ENCODE measurements at regions not wholly inside any gene's neighbourhood (a gene's known extent, or its start where the extent isn't known, plus 50 kb on each side); places are given as distances from the start of the nearest gene placed in this dataset.

- DNase-seq = no peak
Observed at GRCh38 chr3:168398371-168399025, 302.8 kb upstream of the GOLIM4 start.

GRCh38 chr3:168396861-168397260 is 301.1 kb upstream of the GOLIM4 start:
- no peak for DNase-seq
- in situ Hi-C loops (cut with MboI; ENCODE audit: low pct_unique_long_range_greater_than_20kb, low sequenced_read_pairs) = no loop called here

More at GRCh38 chr3:168398371-168399025, 302.8 kb upstream of the GOLIM4 start:
- in situ Hi-C loops (cut with MboI; ENCODE audit: low pct_unique_long_range_greater_than_20kb, low sequenced_read_pairs) = no loop called here

GRCh38 chr3:168395551-168395950 is 299.8 kb upstream of the GOLIM4 start:
- in situ Hi-C loops (cut with MboI; ENCODE audit: low pct_unique_long_range_greater_than_20kb, low sequenced_read_pairs) = no loop called here
- no peak for DNase-seq

DNA sequence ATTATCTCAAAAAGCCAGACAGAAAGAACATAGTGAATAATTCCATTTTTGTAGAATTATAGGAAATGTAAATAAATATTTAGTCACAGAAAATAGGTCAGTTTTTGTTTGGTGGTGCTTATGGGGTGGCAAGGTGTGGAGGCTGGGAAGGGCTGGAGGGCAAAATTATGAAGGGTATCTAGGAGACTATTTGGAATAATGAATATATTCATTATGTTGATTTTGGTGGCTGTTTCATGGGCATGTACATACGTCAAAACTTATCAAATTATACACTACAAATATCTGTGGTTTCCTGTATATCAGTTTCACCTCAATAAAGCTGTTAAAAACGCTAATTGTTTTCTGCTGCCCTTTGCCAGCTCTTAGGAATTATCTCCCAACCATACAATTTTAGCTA is 298.7 kb upstream of the GOLIM4 start:
- DNase-seq = no peak
- in situ Hi-C loops (cut with MboI; ENCODE audit: low pct_unique_long_range_greater_than_20kb, low sequenced_read_pairs) = no loop called here

DNA sequence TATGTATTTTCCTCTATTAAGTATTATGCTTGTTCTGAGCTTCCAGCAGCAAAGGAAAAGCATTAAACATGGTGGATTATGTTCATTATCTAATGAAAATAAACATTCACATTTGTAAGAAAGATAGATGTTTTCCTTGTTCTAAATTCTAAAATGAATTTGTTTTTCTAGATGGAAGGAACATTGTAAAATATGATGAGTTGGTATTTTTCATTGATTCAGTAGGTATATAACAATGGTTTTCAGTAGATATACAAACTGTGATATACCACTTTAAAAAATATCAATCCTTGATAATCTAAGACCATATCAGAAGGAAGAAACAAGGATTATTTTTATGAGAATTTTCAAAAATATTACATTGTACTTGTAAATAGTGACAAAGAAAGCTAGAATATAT is 290.6 kb upstream of the GOLIM4 start:
- no peak for DNase-seq
- in situ Hi-C loops (cut with MboI; ENCODE audit: low pct_unique_long_range_greater_than_20kb, low sequenced_read_pairs) = no loop called here

GRCh38 chr3:168384990-168385389 is 289.3 kb upstream of the GOLIM4 start:
- no peak for DNase-seq
- in situ Hi-C loops (cut with MboI; ENCODE audit: low pct_unique_long_range_greater_than_20kb, low sequenced_read_pairs) = no loop called here

- DNase-seq = no peak
- in situ Hi-C loops (cut with MboI; ENCODE audit: low pct_unique_long_range_greater_than_20kb, low sequenced_read_pairs) = no loop called here
Observed at GRCh38 chr3:168383573-168383972, 287.8 kb upstream of the GOLIM4 start.

GRCh38 chr3:168371846-168372245 is 276.1 kb upstream of the GOLIM4 start:
- DNase-seq = no peak
- in situ Hi-C loops (cut with MboI; ENCODE audit: low pct_unique_long_range_greater_than_20kb, low sequenced_read_pairs) = no loop called here

DNA sequence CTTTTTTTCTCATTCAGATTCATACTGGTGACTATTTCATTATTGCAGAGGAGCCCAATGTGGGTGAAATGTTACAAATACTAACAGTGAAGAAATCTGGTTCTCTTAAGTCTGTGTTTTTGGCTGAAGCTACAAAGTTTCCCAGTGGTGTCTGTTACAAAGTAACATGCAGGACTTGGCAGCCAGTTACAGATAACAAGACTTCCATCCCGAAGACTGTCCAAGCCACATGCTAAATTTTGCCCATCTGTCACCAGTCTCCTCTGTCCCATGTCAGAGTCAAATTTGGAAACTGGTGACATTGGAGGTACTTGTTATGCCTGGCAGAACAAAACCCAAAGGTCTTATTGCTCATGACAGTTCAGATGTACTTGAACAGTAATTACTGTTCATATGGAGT is 269.2 kb upstream of the GOLIM4 start:
- DNase-seq = no peak
- in situ Hi-C loops (cut with MboI; ENCODE audit: low pct_unique_long_range_greater_than_20kb, low sequenced_read_pairs) = no loop called here

DNA sequence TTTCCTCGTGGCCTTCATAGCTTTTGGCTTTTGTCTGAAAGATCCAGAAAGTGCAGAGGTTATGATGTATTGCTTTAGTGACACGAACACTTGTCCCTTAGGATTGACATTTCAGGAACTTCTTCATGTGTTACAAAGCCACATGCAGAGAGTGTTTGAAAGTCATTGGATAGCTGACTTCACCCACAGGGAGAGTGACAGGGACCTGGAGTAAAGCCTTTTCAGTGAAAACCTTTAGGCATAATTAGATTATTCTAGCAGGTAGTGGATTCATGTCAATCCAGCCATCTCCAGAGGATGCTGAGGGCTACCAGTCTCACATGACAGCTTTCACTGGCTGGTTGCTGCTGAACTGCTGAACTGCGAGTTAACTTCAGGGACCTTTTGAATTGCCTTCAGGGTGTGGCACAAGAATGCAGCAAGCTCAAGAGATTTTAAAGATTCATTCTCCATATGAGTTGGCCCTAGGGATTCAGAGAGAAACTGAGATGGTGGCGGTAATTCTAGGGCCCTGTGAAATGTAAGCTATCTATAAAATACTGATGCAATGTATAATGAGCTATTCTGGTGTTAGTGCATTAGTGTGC is 267.0 kb upstream of the GOLIM4 start:
- DNase-seq = no peak
- in situ Hi-C loops (cut with MboI; ENCODE audit: low pct_unique_long_range_greater_than_20kb, low sequenced_read_pairs) = no loop called here

DNA sequence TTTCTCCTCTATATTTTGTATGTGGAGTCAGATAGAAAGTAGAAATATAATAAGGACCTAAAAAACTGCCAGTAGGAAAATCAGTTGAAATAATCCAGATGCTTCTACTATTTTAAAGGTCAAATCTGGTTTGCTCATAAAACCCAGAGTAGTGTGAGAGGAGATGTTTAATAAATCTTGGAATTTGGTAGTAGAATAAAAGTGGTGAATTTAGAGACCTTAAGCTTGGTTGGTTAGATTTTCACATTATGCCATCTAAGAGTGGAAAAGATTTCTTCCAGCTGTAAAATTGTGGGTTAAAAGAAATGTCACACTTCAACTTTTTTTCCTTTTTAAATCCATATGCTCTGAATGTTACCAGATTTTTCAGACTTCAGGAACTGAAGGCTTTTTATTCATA is 266.4 kb upstream of the GOLIM4 start:
- in situ Hi-C loops (cut with MboI; ENCODE audit: low pct_unique_long_range_greater_than_20kb, low sequenced_read_pairs) = no loop called here
- DNase-seq = no peak

DNA sequence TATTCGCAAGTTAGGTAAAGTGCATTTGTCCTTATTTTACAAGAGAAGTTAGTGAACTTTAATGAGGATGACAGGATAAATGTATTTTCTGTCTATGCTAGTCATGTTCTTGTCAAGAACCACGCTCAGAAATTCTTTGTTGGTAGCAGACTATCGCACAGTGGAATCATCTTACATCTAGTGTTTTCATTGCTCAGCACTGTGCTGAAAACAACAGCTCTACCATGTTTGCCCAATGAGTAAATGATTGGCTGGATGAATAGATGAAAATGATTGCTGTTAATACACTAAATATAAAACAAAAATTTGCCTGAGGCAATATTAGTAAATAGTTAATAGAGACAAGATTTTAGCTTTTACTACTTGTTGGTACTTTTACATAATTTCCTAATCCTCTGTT is 265.3 kb upstream of the GOLIM4 start:
- no peak for DNase-seq
- in situ Hi-C loops (cut with MboI; ENCODE audit: low pct_unique_long_range_greater_than_20kb, low sequenced_read_pairs) = no loop called here

DNA sequence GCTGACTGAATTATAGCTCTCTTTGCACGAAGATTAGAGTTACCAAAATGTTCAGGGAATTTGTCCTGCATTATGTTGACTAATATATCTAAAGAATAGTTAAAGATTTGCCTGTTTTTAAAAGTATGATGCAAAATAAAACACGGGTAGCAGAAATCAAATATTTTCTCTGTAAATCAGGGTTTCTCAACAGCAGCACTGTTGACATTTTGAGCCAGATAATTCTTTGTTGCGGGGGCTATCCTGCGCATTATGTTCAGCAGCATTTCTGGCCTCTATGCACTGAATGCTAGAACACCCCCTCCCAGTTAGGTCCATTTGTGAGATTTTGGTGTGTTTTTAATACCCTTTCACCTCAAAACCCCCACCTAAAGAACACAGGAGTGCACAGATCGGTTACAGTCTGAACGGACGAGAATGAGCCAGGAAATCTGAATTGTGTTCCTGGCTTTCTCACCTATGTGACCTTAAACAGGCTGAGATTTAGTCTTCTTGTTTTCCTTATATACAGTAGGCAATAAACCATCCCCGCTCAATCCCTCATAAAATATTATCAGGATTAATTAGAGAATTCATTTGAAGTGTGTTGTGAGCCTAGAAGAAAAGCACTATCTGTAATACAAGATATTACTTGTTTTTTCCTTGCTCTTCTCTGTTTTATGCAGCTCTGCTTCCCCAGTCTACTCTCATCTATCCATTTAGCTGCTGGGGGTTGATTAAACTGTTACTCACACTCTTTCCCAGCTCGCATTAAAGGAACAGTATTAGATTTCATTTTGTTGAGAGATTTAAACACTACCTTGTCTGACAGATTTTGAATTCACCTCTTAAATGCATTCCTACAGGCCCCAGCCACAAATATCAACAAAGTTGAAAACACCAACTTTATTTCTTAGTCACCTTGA is 247.5 kb upstream of the GOLIM4 start:
- no peak for DNase-seq
- in situ Hi-C loops (cut with MboI; ENCODE audit: low pct_unique_long_range_greater_than_20kb, low sequenced_read_pairs) = no loop called here

GRCh38 chr3:168341956-168342936 is 246.5 kb upstream of the GOLIM4 start:
- no peak for DNase-seq
- in situ Hi-C loops (cut with MboI; ENCODE audit: low pct_unique_long_range_greater_than_20kb, low sequenced_read_pairs) = no loop called here

GRCh38 chr3:168341192-168341815 is 245.6 kb upstream of the GOLIM4 start:
- no peak for DNase-seq
- in situ Hi-C loops (cut with MboI; ENCODE audit: low pct_unique_long_range_greater_than_20kb, low sequenced_read_pairs) = no loop called here

GRCh38 chr3:168338161-168338560 is 242.4 kb upstream of the GOLIM4 start:
- DNase-seq = no peak
- in situ Hi-C loops (cut with MboI; ENCODE audit: low pct_unique_long_range_greater_than_20kb, low sequenced_read_pairs) = no loop called here

DNA sequence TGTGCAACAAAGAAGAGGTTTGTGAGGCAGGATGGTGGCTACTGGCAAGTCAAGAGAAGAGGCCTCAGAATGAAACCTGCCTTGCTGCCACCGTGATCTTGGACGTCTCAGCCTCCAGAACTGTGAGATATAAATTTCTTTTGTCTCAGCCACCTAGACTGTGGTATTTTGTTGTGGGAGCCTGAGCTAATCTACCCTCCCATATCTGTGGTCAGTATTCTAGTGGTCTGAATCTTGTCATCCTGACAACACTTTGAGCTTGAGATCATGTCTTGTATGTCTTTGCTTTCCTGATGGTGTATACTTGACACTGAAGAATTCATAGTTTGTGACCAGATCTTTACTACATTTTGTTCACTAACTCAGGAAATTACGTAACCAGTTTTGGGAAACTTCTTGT is 240.6 kb upstream of the GOLIM4 start:
- in situ Hi-C loops (cut with MboI; ENCODE audit: low pct_unique_long_range_greater_than_20kb, low sequenced_read_pairs) = no loop called here
- DNase-seq = no peak

DNA sequence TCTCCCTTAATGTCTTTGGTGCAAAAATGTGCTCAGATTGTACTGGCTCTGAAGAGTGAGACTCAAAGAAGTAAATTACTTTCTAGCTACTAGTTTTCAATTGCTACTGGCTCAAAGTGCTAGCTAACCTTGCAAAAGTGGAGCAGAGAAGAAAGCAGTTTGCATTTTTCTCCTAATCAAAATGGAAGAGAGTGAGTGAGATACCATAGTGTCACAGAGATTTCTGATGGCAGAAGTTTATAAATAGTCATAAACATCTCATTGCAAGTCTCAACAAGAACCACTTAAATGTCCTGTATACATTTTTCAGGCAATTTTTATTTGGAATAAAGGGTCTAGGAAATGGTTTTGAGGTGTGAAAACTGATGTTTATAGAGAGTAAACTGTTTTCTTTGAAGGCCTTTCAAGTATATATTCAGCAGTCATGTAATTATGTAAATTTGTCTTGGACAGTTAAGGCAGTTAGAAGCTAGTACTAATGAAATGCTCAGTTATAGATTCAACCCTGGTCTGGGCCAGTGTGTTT is 237.7 kb upstream of the GOLIM4 start:
- no peak for DNase-seq
- in situ Hi-C loops (cut with MboI; ENCODE audit: low pct_unique_long_range_greater_than_20kb, low sequenced_read_pairs) = no loop called here

DNA sequence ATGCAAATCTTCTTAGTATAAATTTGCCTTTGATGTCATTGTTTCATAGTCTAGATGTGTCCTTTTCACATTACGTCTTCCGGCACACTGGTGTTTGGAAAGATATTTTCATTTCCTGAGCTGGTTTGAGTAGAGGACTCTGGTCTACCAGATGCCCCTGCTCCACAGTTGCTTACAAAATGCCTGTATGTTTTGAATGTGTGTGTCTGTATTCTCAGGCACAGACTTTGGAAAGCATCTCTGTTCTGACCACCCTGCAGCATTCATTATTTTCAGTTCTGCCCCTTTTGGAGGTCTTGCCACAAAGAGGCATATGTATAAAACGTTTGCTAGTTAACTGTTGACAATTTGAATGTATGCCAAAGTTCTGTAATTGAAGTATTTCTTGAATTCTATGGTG is 236.0 kb upstream of the GOLIM4 start:
- no peak for DNase-seq
- in situ Hi-C loops (cut with MboI; ENCODE audit: low pct_unique_long_range_greater_than_20kb, low sequenced_read_pairs) = no loop called here
